Prostate gland (tissue), 2 donors: ENCODE measurements at regions not wholly inside any gene's neighbourhood (a gene's known extent, or its start where the extent isn't known, plus 50 kb on each side); places are given as distances from the start of the nearest gene placed in this dataset.

ENCODE experiments used
- DNase-seq: peaks from one replicate; pipeline ENCODE4 v3.0.0-alpha.2; 2019; ENCODE audit warnings: low spot score
- H3K27ac ChIP-seq, 2 donors: fragments of 200-600 bp; sonication (generic); 2 replicates each; pipeline ENCODE4 v1.5.1; 2017 to 2019
- H3K27me3 ChIP-seq: fragments of 200-600 bp; sonication (generic); replicated peaks from 2 replicates; pipeline ENCODE4 v1.5.1; 2019; ENCODE audit not compliant: insufficient read depth
- H3K36me3 ChIP-seq, 2 donors: fragments of 200-600 bp; sonication (generic); 1 replicate in 1 of 2; 2 replicates in 1 of 2; pipeline versions ENCODE4 v1.5.1 to v1.8.1; 2017 to 2019
- H3K4me1 ChIP-seq: fragments of 200-600 bp; sonication (generic); replicated peaks from 2 replicates; pipeline ENCODE4 v1.5.1; 2019
- H3K4me3 ChIP-seq, 2 donors: fragments of 200-600 bp; sonication (generic); 2 replicates each; pipeline ENCODE4 v1.5.1; 2017 to 2019
- H3K9me3 ChIP-seq: fragments of 200-600 bp; sonication (generic); 2 replicates; pipeline ENCODE4 v1.5.1; 2017
- POLR2A ChIP-seq: fragments of 450-650 bp; IDR thresholded peaks from one replicate; pipeline ENCODE4 v1.6.1; 2016; ENCODE audit warnings: antibody characterized with exemption, mild to moderate bottlenecking
- POLR2AphosphoS5 ChIP-seq: sonication (generic); formaldehyde crosslinking; IDR thresholded peaks from one replicate; pipeline ENCODE4 v1.6.1; 2017; ENCODE audit warnings: antibody characterized with exemption
- WGBS: methylation state at CpG from one replicate; pipeline ENCODE4 v1.1.5; 2018; 5-methylcytosine and 5-hydroxymethylcytosine counted together
- intact Hi-C: fragments of 100-400 bp; cut with DNase I; formaldehyde crosslinking; loops from one replicate; pipeline ENCODE4 v1.14.2; 2022
- TF ChIP-seq, protein P1 (sequence below), 4 experiments: fragments of 200-600 bp in 2 of 4; fragments of 450-650 bp in 2 of 4; sonication (generic) in 2 of 4; IDR thresholded peaks; 1 replicate in 3 of 4; 2 replicates in 1 of 4; pipeline ENCODE4 v1.5.1; 2016 to 2019; ENCODE audit warnings: antibody characterized with exemption in 4 of 4, mild to moderate bottlenecking in 2 of 4, moderate library complexity in 2 of 4

- H3K4me3 ChIP-seq = no peak overlapping the region
- no peaks in the 10 kb centered on the region for H3K4me1 ChIP-seq
- DNase-seq = no peak
- H3K27ac ChIP-seq = no peak overlapping the region
- no peaks in the 10 kb centered on the region for H3K36me3 ChIP-seq
- intact Hi-C loops = no loop called here
- TF ChIP-seq POLR2A (no peak), POLR2AphosphoS5 (no peak)
- TF ChIP-seq, protein P1, sequence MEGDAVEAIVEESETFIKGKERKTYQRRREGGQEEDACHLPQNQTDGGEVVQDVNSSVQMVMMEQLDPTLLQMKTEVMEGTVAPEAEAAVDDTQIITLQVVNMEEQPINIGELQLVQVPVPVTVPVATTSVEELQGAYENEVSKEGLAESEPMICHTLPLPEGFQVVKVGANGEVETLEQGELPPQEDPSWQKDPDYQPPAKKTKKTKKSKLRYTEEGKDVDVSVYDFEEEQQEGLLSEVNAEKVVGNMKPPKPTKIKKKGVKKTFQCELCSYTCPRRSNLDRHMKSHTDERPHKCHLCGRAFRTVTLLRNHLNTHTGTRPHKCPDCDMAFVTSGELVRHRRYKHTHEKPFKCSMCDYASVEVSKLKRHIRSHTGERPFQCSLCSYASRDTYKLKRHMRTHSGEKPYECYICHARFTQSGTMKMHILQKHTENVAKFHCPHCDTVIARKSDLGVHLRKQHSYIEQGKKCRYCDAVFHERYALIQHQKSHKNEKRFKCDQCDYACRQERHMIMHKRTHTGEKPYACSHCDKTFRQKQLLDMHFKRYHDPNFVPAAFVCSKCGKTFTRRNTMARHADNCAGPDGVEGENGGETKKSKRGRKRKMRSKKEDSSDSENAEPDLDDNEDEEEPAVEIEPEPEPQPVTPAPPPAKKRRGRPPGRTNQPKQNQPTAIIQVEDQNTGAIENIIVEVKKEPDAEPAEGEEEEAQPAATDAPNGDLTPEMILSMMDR (IDR thresholded peaks at IDR 0.05) = no peak
- WGBS = 65% methylated on average over 3 of the region's 3 CpGs
- H3K9me3 ChIP-seq = no peaks in the 10 kb centered on the region
- no peaks in the 10 kb centered on the region for H3K27me3 ChIP-seq
Measured at GRCh38 chr4:93960916-93961315, 132.4 kb downstream of the ATOH1 start.

- no peaks in the 10 kb centered on the region for H3K27me3 ChIP-seq
- no peak for DNase-seq
- H3K36me3 ChIP-seq = no peaks in the 10 kb centered on the region
- H3K4me3 ChIP-seq = no peak overlapping the region
- intact Hi-C loops = no loop called here
- TF ChIP-seq POLR2AphosphoS5 = no peak
- no peak for TF ChIP-seq POLR2A
- TF ChIP-seq, protein P1 (IDR thresholded peaks at IDR 0.05) = no peak
- 77% methylated on average over 6 of the region's 6 CpGs for whole genome bisulfite sequencing
- no peak overlapping the region for H3K27ac ChIP-seq
- H3K4me1 ChIP-seq = no peaks in the 10 kb centered on the region
- H3K9me3 ChIP-seq = no peaks in the 10 kb centered on the region
Measured at GRCh38 chr4:93981594-93981993, 153.0 kb downstream of the ATOH1 start.

DNA sequence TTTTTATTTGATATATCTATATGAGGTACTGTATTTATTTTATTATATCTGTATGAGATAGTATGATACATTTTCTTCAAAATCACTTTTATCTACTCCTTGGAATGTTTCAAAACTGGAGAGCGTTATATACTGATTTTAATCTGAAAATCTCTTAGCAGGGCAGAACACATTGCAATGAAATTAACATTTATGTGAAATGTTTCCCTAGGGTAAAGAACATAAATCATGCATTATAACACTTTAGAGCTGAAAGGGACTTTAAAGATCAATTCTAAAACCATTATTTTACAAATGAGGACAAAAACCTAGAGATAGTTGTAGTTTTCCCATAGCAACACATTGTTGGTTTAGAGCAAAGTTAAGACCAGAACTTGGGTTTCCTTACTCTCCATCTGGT, 153.7 kb downstream of the ATOH1 start:
- no peak for DNase-seq
- no peaks in the 10 kb centered on the region for H3K4me1 ChIP-seq
- 29% methylated on average over 1 of the region's 1 CpG for WGBS
- no peaks in the 10 kb centered on the region for H3K36me3 ChIP-seq
- H3K9me3 ChIP-seq = no peaks in the 10 kb centered on the region
- H3K27me3 ChIP-seq = no peaks in the 10 kb centered on the region
- TF ChIP-seq POLR2AphosphoS5 (no peak), POLR2A (no peak)
- TF ChIP-seq, protein P1 (IDR thresholded peaks at IDR 0.05) = no peak
- no peak overlapping the region for H3K4me3 ChIP-seq
- intact Hi-C loops = no loop called here
- H3K27ac ChIP-seq = no peak overlapping the region

GRCh38 chr4:93983140-93983539, 154.6 kb downstream of the ATOH1 start:
- H3K27ac ChIP-seq = no peak overlapping the region
- no peak for TF ChIP-seq POLR2A
- TF ChIP-seq POLR2AphosphoS5 = no peak
- TF ChIP-seq, protein P1 (IDR thresholded peaks at IDR 0.05) = no peak
- WGBS = 52% methylated on average over 3 of the region's 3 CpGs
- no peak for DNase-seq
- H3K4me3 ChIP-seq = no peak overlapping the region
- intact Hi-C loops = no loop called here
- no peaks in the 10 kb centered on the region for H3K27me3 ChIP-seq
- H3K4me1 ChIP-seq = no peaks in the 10 kb centered on the region
- H3K9me3 ChIP-seq = no peaks in the 10 kb centered on the region
- H3K36me3 ChIP-seq = no peaks in the 10 kb centered on the region

DNA sequence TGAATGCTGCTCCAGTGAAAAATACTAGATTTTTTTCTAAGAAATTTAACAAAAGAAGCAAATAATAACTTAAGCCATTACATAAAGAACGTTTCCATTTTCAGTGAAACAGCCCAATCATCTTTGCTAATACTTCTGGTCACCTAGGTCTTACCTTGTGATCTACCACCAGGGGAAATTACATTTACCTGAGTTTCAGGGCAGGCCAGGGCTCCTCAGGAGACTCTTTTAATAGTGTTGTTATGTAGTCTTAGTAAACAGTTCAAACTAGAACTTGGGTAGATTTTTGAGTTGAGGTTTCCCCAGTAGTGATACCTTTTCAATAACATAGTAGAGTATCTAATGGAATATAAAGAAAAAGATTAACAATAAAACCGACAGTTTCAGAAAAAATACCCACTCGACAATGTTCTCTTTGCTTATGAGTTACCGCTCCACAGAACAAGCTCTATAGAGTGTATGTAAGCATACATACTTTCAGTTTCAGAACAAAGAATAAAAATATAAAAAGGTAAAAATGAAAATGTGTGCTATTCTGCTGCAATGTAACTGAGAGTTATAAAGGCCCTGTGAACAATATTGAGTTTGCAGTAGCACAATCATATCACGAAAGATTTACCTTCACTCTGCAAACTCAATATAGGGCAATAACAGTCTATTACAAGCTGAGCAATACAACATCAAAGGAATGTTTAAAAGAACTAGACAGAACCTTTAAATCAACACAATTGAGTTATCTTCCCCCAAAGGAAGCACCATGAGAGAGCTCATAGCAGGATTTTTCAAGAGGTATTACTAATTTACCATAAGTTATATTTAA, 165.8 kb downstream of the ATOH1 start:
- H3K9me3 ChIP-seq = no peaks in the 10 kb centered on the region
- H3K27ac ChIP-seq = no peak overlapping the region
- TF ChIP-seq POLR2A (no peak), POLR2AphosphoS5 (no peak)
- TF ChIP-seq, protein P1 (IDR thresholded peaks at IDR 0.05) = no peak
- no peak for DNase-seq
- intact Hi-C loops = no loop called here
- H3K4me3 ChIP-seq = no peak overlapping the region
- H3K36me3 ChIP-seq = no peaks in the 10 kb centered on the region
- no peaks in the 10 kb centered on the region for H3K4me1 ChIP-seq
- H3K27me3 ChIP-seq = no peaks in the 10 kb centered on the region
- WGBS = 52% methylated on average over 5 of the region's 5 CpGs
